ENCODE measurements at regions not wholly inside any gene's neighbourhood (a gene's known extent, or its start where the extent isn't known, plus 50 kb on each side); places are given as distances from the start of the nearest gene placed in this dataset.
"Not testable (repeated sequence)": the region's sequence is repeated elsewhere in the genome, so short reads cannot be mapped to it uniquely, and the experiment has no call there.

GRCh38 chrX:46117234-46117633 lies 428.0 kb downstream of the ZNF674 start:
- Histone ChIP-seq H3K4me3 (no peak overlapping the region), H3K27ac (no peak overlapping the region), H3K9ac (ENCODE audit: low read depth in 2 of 2, low read length in 2 of 2) (no peak overlapping the region), H3K4me1 (no peaks in the 10 kb centered on the region), H3K36me3 (no peaks in the 10 kb centered on the region), H3K9me3 (no peaks in the 10 kb centered on the region), H3K27me3 (no peaks in the 10 kb centered on the region)
- TF ChIP-seq, protein P1, sequence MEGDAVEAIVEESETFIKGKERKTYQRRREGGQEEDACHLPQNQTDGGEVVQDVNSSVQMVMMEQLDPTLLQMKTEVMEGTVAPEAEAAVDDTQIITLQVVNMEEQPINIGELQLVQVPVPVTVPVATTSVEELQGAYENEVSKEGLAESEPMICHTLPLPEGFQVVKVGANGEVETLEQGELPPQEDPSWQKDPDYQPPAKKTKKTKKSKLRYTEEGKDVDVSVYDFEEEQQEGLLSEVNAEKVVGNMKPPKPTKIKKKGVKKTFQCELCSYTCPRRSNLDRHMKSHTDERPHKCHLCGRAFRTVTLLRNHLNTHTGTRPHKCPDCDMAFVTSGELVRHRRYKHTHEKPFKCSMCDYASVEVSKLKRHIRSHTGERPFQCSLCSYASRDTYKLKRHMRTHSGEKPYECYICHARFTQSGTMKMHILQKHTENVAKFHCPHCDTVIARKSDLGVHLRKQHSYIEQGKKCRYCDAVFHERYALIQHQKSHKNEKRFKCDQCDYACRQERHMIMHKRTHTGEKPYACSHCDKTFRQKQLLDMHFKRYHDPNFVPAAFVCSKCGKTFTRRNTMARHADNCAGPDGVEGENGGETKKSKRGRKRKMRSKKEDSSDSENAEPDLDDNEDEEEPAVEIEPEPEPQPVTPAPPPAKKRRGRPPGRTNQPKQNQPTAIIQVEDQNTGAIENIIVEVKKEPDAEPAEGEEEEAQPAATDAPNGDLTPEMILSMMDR (IDR thresholded peaks at IDR 0.05) = no peak
- DNase-seq = no peak
- intact Hi-C loops (cut with DNase I) = no loop called here

- H3K9me3 ChIP-seq; DNase-seq; H3K27me3 ChIP-seq; H3K4me3 ChIP-seq; intact Hi-C loops (cut with DNase I); H3K36me3 ChIP-seq; H3K27ac ChIP-seq; H3K9ac ChIP-seq (ENCODE audit: low read depth in 2 of 2, low read length in 2 of 2); H3K4me1 ChIP-seq: not testable (repeated sequence)
These were observed 457.9 kb downstream of the ZNF674 start for GRCh38 chrX:46087310-46087709.

GRCh38 chrX:46080121-46080520 lies 465.1 kb downstream of the ZNF674 start:
- H3K9me3 ChIP-seq; H3K4me3 ChIP-seq; DNase-seq; H3K36me3 ChIP-seq; H3K27me3 ChIP-seq; H3K27ac ChIP-seq; intact Hi-C loops (cut with DNase I); H3K9ac ChIP-seq (ENCODE audit: low read depth in 2 of 2, low read length in 2 of 2); H3K4me1 ChIP-seq: not testable (repeated sequence)

- H3K4me3 ChIP-seq = no peak overlapping the region
- TF ChIP-seq, protein P1 (IDR thresholded peaks at IDR 0.05) = no peak
- intact Hi-C loops (cut with DNase I) = no loop called here
These were observed 472.4 kb downstream of the ZNF674 start for GRCh38 chrX:46072791-46073190.

GRCh38 chrX:46072372-46072771 lies 472.8 kb downstream of the ZNF674 start:
- no peak for DNase-seq
- TF ChIP-seq, protein P1 (IDR thresholded peaks at IDR 0.05) = no peak
- Histone ChIP-seq H3K9me3 (no peaks in the 10 kb centered on the region), H3K9ac (ENCODE audit: low read depth in 2 of 2, low read length in 2 of 2) (no peak overlapping the region), H3K27me3 (no peaks in the 10 kb centered on the region), H3K4me1 (no peaks in the 10 kb centered on the region), H3K36me3 (no peaks in the 10 kb centered on the region), H3K4me3 (no peak overlapping the region), H3K27ac (no peak overlapping the region)
- intact Hi-C loops (cut with DNase I) = no loop called here

More at GRCh38 chrX:46072791-46073190, 472.4 kb downstream of the ZNF674 start:
- H3K36me3 ChIP-seq = no peaks in the 10 kb centered on the region
- no peaks in the 10 kb centered on the region for H3K27me3 ChIP-seq
- no peak overlapping the region for H3K27ac ChIP-seq
- H3K4me1 ChIP-seq = no peaks in the 10 kb centered on the region
- H3K9me3 ChIP-seq = no peaks in the 10 kb centered on the region
- no peak for DNase-seq
- H3K9ac ChIP-seq (ENCODE audit: low read depth in 2 of 2, low read length in 2 of 2) = no peak overlapping the region

DNA sequence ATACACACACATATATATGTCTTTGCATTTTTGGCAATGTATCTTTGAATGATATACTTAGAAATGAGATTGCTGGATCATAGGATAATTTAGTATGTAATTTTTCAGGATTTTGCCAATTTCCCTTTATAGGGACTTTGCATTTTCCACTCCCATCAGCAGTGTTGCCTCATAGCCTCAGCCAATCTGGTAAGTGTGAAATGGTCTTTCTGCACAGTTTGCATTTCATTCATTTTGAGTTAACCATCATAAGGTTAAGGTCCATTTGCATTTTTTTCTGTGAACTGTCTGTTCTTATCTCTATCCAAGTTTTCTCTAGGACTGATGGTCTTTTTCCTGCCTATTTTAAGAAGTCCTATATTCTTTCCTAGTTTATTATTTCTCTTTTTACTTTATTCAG lies 474.8 kb downstream of the ZNF674 start:
- Histone ChIP-seq H3K9me3 (no peaks in the 10 kb centered on the region), H3K4me3 (no peak overlapping the region), H3K27me3 (no peaks in the 10 kb centered on the region), H3K36me3 (no peaks in the 10 kb centered on the region), H3K4me1 (no peaks in the 10 kb centered on the region), H3K27ac (no peak overlapping the region), H3K9ac (ENCODE audit: low read depth in 2 of 2, low read length in 2 of 2) (no peak overlapping the region)
- TF ChIP-seq, protein P1 (IDR thresholded peaks at IDR 0.05) = no peak
- intact Hi-C loops (cut with DNase I) = no loop called here
- no peak for DNase-seq

DNA sequence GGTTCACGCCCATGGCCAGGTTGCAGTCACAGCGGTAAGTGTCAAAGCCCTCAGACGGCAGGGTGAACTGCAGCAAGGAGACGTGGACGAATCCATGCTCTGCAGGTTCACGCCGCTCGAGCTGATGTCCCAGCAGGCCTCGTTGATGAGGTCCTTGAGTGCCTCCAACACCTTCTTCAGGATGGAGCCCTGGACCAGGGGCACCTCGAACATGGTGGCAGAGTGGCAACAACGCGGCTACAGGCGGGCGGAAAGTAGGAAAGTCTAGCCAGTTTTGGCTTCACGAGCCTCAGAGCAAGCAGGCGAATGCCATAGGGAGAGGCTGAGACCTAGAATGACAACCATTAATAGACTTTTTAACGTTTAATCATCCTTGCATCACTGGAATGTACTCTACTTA lies 485.9 kb downstream of the ZNF674 start:
- intact Hi-C loops (cut with DNase I) = no loop called here
- TF ChIP-seq, protein P1 (IDR thresholded peaks at IDR 0.05) = no peak

More for the DNA sequence above, 485.9 kb downstream of the ZNF674 start:
- Histone ChIP-seq H3K27ac (no peak overlapping the region), H3K36me3 (no peaks in the 10 kb centered on the region), H3K9ac (ENCODE audit: low read depth in 2 of 2, low read length in 2 of 2) (no peak overlapping the region), H3K4me3 (no peak overlapping the region), H3K9me3 (no peaks in the 10 kb centered on the region), H3K27me3 (no peaks in the 10 kb centered on the region), H3K4me1 (no peaks in the 10 kb centered on the region)
- DNase-seq = no peak

All from colonic mucosa (tissue), 4 donors.